A549 (cell line): ENCODE measurements at regions not wholly inside any gene's neighbourhood (a gene's known extent, or its start where the extent isn't known, plus 50 kb on each side); places are given as distances from the start of the nearest gene placed in this dataset.

Experiments
- CHD2 ChIP-seq: fragments of 150-350 bp; IDR thresholded peaks from 2 replicates; pipeline ENCODE4 v1.6.1; 2014; ENCODE audit warnings: low read length; ENCODE audit not compliant: partially characterized antibody
- EP300 ChIP-seq, 2 experiments: fragments of >200 bp; sonication (Bioruptor Twin); formaldehyde crosslinking; IDR thresholded peaks; 2 replicates in 1 of 2; 3 replicates in 1 of 2; pipeline ENCODE4 v1.6.1; 2016 to 2017
- MAFK ChIP-seq: fragments of 450-650 bp; IDR thresholded peaks from 2 replicates; pipeline ENCODE4 v1.6.1; 2014; ENCODE audit not compliant: partially characterized antibody
- MYC ChIP-seq: IDR thresholded peaks from 2 replicates; pipeline ENCODE4 v1.6.1; 2012; ENCODE audit warnings: mild to moderate bottlenecking, inconsistent platforms, low read length, improper control_type of control experiment, borderline replicate concordance
- POLR2A ChIP-seq: IDR thresholded peaks from 2 replicates; pipeline ENCODE4 v1.6.1; 2012; ENCODE audit warnings: mild to moderate bottlenecking, low read length
- POLR2AphosphoS2 ChIP-seq: conservative IDR thresholded peaks from 2 replicates; pipeline ENCODE4 v1.6.1; 2012; ENCODE audit warnings: low read length, improper control_type of control experiment, inconsistent platforms
- RFX5 ChIP-seq: fragments of 450-650 bp; IDR thresholded peaks from 2 replicates; pipeline ENCODE4 v1.7.1; 2014; ENCODE audit warnings: antibody characterized with exemption, mild to moderate bottlenecking, moderate library complexity
- SMC3 ChIP-seq: fragments of >200 bp; sonication (Bioruptor Twin); formaldehyde crosslinking; IDR thresholded peaks from 3 replicates; pipeline ENCODE4 v1.6.1; 2018; ENCODE audit warnings: inconsistent platforms
- TP53 ChIP-seq: fragments of 250-450 bp; sonication (Bioruptor Pico); IDR thresholded peaks from 2 replicates; pipeline ENCODE4 v1.5.0; 2021; ENCODE audit warnings: mild to moderate bottlenecking, moderate library complexity
- TF ChIP-seq, protein P1 (sequence below): fragments of >200 bp; sonication (Bioruptor Twin); formaldehyde crosslinking; IDR thresholded peaks from 3 replicates; pipeline ENCODE4 v1.5.1; 2016
- TF ChIP-seq, protein P2 (sequence below): IDR thresholded peaks from 2 replicates; pipeline ENCODE4 v1.6.1; 2012
- TF ChIP-seq, protein P3 (sequence below): fragments of 250-450 bp; sonication (Bioruptor Pico); IDR thresholded peaks from 2 replicates; pipeline ENCODE4 v1.5.0; 2021; ENCODE audit warnings: mild to moderate bottlenecking, moderate library complexity, borderline replicate concordance

DNA sequence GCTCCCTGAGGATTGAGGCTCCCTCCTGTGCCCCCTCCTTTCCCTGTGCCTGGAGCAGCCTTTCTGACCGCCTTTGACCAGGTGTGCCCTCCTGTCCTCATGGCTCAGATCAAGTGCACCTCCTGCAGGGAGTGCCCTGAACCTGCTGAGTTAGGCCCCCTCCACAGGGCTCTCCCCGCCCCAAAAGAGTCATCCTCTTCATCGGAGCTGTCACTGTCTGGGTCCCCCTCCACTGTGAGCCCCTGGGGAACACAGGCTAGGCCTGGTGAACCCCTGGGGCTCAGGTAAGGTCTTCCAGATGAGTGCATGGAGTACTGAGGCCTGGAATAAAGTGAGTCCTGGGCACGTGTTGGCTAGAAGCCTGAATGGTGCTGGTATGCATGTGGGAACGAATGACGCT, 173.5 kb downstream of the INHBB start:
- TF ChIP-seq, protein P1, sequence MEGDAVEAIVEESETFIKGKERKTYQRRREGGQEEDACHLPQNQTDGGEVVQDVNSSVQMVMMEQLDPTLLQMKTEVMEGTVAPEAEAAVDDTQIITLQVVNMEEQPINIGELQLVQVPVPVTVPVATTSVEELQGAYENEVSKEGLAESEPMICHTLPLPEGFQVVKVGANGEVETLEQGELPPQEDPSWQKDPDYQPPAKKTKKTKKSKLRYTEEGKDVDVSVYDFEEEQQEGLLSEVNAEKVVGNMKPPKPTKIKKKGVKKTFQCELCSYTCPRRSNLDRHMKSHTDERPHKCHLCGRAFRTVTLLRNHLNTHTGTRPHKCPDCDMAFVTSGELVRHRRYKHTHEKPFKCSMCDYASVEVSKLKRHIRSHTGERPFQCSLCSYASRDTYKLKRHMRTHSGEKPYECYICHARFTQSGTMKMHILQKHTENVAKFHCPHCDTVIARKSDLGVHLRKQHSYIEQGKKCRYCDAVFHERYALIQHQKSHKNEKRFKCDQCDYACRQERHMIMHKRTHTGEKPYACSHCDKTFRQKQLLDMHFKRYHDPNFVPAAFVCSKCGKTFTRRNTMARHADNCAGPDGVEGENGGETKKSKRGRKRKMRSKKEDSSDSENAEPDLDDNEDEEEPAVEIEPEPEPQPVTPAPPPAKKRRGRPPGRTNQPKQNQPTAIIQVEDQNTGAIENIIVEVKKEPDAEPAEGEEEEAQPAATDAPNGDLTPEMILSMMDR, result no peak
- no peak for TF ChIP-seq MAFK
- no peak for TF ChIP-seq TP53 (CRISPR knock-in tag)
- TF ChIP-seq, protein P2, sequence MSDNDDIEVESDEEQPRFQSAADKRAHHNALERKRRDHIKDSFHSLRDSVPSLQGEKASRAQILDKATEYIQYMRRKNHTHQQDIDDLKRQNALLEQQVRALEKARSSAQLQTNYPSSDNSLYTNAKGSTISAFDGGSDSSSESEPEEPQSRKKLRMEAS, result no peak
- TF ChIP-seq EP300 (IDR thresholded peaks at IDR 0.05), result no peak
- no peak for TF ChIP-seq MYC
- TF ChIP-seq, protein P3, sequence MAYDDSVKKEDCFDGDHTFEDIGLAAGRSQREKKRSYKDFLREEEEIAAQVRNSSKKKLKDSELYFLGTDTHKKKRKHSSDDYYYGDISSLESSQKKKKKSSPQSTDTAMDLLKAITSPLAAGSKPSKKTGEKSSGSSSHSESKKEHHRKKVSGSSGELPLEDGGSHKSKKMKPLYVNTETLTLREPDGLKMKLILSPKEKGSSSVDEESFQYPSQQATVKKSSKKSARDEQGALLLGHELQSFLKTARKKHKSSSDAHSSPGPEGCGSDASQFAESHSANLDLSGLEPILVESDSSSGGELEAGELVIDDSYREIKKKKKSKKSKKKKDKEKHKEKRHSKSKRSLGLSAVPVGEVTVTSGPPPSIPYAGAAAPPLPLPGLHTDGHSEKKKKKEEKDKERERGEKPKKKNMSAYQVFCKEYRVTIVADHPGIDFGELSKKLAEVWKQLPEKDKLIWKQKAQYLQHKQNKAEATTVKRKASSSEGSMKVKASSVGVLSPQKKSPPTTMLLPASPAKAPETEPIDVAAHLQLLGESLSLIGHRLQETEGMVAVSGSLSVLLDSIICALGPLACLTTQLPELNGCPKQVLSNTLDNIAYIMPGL (CRISPR knock-in tag), result no peak
- no peak for TF ChIP-seq POLR2AphosphoS2
- TF ChIP-seq CHD2, result no peak
- TF ChIP-seq POLR2A, result no peak
- no peak for TF ChIP-seq SMC3
- no peak for TF ChIP-seq RFX5
